ENCODE measurements at regions not wholly inside any gene's neighbourhood (a gene's known extent, or its start where the extent isn't known, plus 50 kb on each side); places are given as distances from the start of the nearest gene placed in this dataset.

DNA sequence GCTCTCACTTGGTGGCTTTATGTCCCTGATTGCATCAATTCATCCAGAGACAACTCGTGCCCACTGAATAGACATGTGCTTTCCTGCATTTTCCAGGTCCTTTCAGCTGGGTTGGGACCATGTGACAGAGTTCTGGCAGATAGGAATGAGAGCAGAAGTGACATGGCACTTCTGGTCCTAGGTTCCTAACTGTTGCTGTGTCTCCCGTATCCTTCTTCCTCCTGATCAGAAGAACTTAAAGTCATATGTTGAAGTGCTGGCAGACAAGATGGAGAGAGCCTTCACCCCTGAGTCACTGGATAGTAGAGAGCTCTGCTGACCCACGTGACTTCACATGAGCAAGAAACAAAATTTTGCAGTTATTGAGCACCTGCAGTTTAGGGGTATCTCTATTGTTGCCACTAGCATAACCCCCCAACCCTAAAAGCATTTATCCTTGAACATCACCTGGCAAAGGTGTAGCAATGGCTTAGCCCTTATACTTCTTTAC lies 80.0 kb downstream of the NREP start:
- no peak for DNase-seq
- Mint-ChIP-seq H3K36me3 (ENCODE audit: low read depth) (no peaks in the 10 kb centered on the region), H3K27ac (no peak overlapping the region), H3K4me1 (no peaks in the 10 kb centered on the region), H3K9me3 (peaks cover 3% of the 10 kb centered on the region), H3K4me3 (no peak overlapping the region), H3K27me3 (peaks cover 26% of the 10 kb centered on the region)
- intact Hi-C loops (cut with micrococcal nuclease): no loop called here

- H3K4me1 Mint-ChIP-seq: no peaks in the 10 kb centered on the region
- H3K27ac Mint-ChIP-seq: no peak overlapping the region
- H3K9me3 Mint-ChIP-seq: peaks cover 3% of the 10 kb centered on the region
- no peak for DNase-seq
- intact Hi-C loops (cut with micrococcal nuclease): no loop called here
- H3K4me3 Mint-ChIP-seq: no peak overlapping the region
- no peaks in the 10 kb centered on the region for H3K36me3 Mint-ChIP-seq (ENCODE audit: low read depth)
- peaks cover 26% of the 10 kb centered on the region for H3K27me3 Mint-ChIP-seq
Measured at GRCh38 chr5:111676466-111676865, 80.5 kb downstream of the NREP start.

GRCh38 chr5:111675201-111675934 lies 81.6 kb downstream of the NREP start:
- H3K4me3 Mint-ChIP-seq: no peak overlapping the region
- DNase-seq: no peak
- no peaks in the 10 kb centered on the region for H3K36me3 Mint-ChIP-seq (ENCODE audit: low read depth)
- no peak overlapping the region for H3K27ac Mint-ChIP-seq
- H3K27me3 Mint-ChIP-seq: peaks cover 26% of the 10 kb centered on the region
- H3K9me3 Mint-ChIP-seq: peaks cover 3% of the 10 kb centered on the region
- H3K4me1 Mint-ChIP-seq: no peaks in the 10 kb centered on the region
- intact Hi-C loops (cut with micrococcal nuclease): no loop called here

- no peak for DNase-seq
- peaks cover 3% of the 10 kb centered on the region for H3K9me3 Mint-ChIP-seq
- H3K4me1 Mint-ChIP-seq: no peaks in the 10 kb centered on the region
- intact Hi-C loops (cut with micrococcal nuclease): no loop called here
- H3K27ac Mint-ChIP-seq: no peak overlapping the region
- H3K27me3 Mint-ChIP-seq: peaks cover 26% of the 10 kb centered on the region
- H3K36me3 Mint-ChIP-seq (ENCODE audit: low read depth): no peaks in the 10 kb centered on the region
- no peak overlapping the region for H3K4me3 Mint-ChIP-seq
Measured at GRCh38 chr5:111673891-111674626, 82.9 kb downstream of the NREP start.

DNA sequence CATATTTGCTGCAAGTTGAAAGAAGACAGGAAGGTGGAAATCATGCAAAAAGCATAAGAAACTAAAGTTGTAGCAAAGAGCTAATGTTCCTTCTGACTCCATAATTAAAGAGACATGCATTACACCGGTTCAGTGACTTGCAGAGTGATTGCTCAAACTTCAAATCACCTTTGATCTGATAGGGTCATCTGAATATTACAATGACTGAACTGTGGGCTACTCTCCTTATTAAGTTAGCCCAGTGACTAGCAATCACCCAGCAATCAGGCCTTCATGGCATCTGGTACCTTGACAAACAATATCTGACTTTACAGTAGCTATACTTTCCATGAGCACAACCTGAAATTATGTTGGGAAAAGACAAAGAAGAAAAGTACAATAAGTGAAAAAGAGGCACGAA lies 84.9 kb downstream of the NREP start:
- Mint-ChIP-seq H3K36me3 (ENCODE audit: low read depth) (no peaks in the 10 kb centered on the region), H3K4me3 (no peak overlapping the region), H3K27ac (no peak overlapping the region), H3K27me3 (peaks cover 17% of the 10 kb centered on the region), H3K9me3 (peaks cover 3% of the 10 kb centered on the region), H3K4me1 (peaks cover 1% of the 10 kb centered on the region)
- no peak for DNase-seq
- intact Hi-C loops (cut with micrococcal nuclease): no loop called here

DNA sequence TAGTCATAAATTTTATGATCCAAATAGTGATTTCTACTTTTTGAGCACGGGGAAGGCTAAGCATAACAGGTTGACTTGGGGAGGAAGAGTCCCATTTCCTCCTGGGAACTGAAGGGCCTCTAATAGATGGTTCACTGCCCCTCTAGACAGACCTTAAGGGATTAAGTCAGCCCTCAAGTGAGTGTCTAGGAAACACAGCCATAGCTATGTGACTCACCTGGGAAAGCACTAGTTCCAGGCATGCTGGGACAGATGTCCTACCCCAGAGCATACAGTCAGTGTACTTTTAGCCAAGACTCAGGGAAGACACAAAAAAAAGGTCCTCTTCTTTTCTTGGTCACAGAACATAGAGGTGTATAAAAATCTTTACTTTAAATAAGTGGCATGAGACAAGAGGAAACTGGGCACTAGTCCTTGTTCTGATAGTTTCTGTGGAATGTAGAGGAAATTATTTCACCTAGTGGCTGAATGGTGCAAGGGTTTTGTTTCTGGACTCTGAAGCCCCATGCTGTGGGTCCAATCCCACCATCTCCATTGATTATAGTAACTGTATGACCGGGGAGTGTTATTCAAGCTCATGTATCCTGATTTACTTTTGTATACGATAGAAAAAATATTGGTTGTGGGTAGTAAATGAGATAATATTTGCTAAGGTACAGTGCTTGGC lies 86.0 kb downstream of the NREP start:
- H3K27ac Mint-ChIP-seq: no peak overlapping the region
- no peak for DNase-seq
- H3K27me3 Mint-ChIP-seq: peaks cover 12% of the 10 kb centered on the region
- H3K36me3 Mint-ChIP-seq (ENCODE audit: low read depth): no peaks in the 10 kb centered on the region
- intact Hi-C loops (cut with micrococcal nuclease): no loop called here
- no peak overlapping the region for H3K4me3 Mint-ChIP-seq
- peaks cover 5% of the 10 kb centered on the region for H3K4me1 Mint-ChIP-seq
- peaks cover 2% of the 10 kb centered on the region for H3K9me3 Mint-ChIP-seq

DNA sequence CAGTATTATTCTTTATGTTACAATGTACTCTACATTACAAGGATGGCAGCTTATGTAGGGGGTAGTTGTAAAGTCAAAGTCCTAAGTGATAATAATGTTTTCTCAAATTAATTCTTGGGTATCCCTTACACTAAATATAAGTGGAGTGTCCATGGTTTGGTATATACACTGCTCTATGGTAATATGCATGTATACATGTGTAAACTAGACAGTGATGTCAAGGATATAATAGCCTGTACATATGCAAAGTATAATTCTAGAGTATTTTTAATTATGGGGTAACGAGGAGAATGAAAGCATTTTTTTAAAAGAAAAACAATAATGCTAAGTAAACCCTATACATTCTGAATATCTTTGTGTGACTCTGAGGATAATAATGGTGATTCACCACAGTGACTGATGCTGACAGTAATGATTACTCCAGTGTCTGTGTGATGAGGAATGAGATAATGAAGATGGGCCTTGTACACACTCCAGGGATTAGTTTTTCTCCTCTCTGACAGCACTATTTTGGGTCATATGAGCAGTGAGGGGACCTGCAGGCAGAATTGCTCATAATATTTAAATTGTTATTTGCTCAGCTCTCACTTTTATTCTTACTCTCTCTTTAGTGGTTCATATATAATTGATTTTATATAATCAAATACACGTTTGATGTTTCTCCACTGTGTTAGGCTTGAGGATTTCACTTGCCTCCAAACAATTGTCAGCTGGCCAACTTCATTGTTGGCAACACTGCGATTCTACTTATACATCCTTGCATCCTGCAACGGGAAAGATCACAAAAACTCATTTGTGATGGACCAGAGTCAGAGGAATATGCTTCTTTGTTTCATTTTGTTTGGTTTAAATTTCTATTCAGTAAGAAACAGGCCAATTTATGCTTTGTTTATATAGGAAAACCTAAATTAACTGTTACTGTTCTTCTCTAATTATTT lies 88.2 kb downstream of the NREP start:
- intact Hi-C loops (cut with micrococcal nuclease): no loop called here
- Mint-ChIP-seq H3K9me3 (no peaks in the 10 kb centered on the region), H3K27me3 (peaks cover 2% of the 10 kb centered on the region), H3K4me3 (no peak overlapping the region), H3K4me1 (peaks cover 5% of the 10 kb centered on the region), H3K36me3 (ENCODE audit: low read depth) (no peaks in the 10 kb centered on the region), H3K27ac (no peak overlapping the region)
- no peak for DNase-seq

- peaks cover 5% of the 10 kb centered on the region for H3K4me1 Mint-ChIP-seq
- no peak overlapping the region for H3K27ac Mint-ChIP-seq
- intact Hi-C loops (cut with micrococcal nuclease): no loop called here
Measured at GRCh38 chr5:111667128-111667736, 89.8 kb downstream of the NREP start.

DNA sequence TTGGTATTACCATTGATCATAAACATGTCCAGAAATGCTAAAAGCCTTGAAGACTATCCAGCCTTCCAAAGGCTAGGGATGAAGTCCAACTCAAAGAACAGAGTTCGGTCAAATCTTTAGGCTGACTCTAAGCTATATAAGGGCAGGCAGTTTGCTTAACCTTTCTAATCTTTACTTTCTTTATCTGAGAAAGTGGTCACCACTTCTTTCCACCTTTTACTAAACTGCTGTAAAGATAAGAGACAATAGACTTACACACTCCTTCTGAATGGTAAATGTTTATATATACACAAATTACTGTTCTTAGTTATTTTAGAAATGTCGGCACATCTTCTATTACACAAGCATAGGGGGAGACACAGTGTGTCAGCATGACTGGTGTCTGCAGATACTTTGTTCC lies 100.4 kb downstream of the NREP start:
- intact Hi-C loops (cut with micrococcal nuclease): no loop called here
- H3K27ac Mint-ChIP-seq: no peak overlapping the region

More at GRCh38 chr5:111667128-111667736, 89.8 kb downstream of the NREP start:
- no peaks in the 10 kb centered on the region for H3K36me3 Mint-ChIP-seq (ENCODE audit: low read depth)
- H3K4me3 Mint-ChIP-seq: no peak overlapping the region
- DNase-seq: no peak
- H3K9me3 Mint-ChIP-seq: no peaks in the 10 kb centered on the region
- H3K27me3 Mint-ChIP-seq: peaks cover 1% of the 10 kb centered on the region

DNA sequence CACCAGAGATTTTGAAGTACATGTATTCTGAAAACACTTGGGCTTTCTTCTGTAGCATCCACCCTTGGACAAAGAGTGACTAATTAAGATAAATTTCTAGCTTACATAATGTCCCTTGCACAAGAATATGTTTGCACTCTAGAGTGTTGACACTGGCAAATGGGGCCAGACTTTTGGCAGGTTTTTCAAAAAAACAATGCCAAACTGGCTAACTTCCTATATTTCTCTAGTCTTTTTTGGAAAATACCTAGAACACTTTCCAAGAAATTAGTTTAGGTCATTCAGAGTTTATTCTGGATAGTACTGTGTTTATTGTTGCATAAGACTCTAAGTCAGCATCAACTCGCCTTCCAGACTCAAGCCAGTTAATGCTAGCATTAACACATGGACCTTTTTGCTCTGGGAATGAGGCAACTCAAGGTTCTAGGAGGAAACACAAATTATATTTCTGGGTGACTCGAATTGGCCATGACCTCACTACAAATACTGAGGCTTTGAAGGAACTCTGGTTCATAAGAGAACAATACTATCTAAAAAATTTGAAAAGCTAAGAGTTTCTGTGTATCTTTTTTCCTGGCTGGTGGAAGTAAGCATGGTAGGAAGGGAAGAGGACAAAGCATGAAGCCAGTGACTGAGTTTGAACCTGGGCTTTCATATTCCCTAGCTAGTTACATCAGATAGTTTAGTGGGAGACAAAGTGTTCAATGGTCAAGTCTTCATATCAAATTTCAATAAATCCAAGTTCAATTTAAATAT lies 101.6 kb downstream of the NREP start:
- H3K9me3 Mint-ChIP-seq: peaks cover 21% of the 10 kb centered on the region
- DNase-seq: no peak
- H3K4me1 Mint-ChIP-seq: no peaks in the 10 kb centered on the region
- no peaks in the 10 kb centered on the region for H3K36me3 Mint-ChIP-seq (ENCODE audit: low read depth)
- no peak overlapping the region for H3K27ac Mint-ChIP-seq
- H3K4me3 Mint-ChIP-seq: no peak overlapping the region
- H3K27me3 Mint-ChIP-seq: peaks cover 6% of the 10 kb centered on the region
- intact Hi-C loops (cut with micrococcal nuclease): no loop called here

More for the DNA sequence above, 100.4 kb downstream of the NREP start:
- H3K36me3 Mint-ChIP-seq (ENCODE audit: low read depth): no peaks in the 10 kb centered on the region
- no peak for DNase-seq
- peaks cover 6% of the 10 kb centered on the region for H3K27me3 Mint-ChIP-seq
- peaks cover 29% of the 10 kb centered on the region for H3K9me3 Mint-ChIP-seq
- H3K4me1 Mint-ChIP-seq: no peaks in the 10 kb centered on the region
- H3K4me3 Mint-ChIP-seq: no peak overlapping the region

DNA sequence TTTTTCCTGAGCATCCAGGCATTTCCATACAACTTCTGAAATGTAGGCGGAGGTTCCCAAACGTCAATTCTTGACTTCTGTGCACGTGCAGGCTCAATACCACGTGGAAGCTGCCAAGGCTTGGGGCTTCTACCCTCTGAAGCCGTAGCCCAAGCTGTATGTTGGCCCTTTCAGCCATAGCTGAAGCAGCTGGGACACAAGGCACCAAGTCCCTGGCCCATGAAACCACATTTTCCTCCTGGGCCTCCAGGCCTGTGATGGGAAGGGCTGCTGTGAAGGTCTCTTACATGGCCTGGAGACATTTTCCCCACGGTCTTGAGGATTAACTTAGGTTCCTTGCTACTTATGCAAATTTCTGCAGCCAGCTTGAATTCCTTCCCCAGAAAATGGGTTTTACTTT lies 103.6 kb downstream of the NREP start:
- Mint-ChIP-seq H3K36me3 (ENCODE audit: low read depth) (no peaks in the 10 kb centered on the region), H3K4me3 (no peak overlapping the region), H3K27me3 (peaks cover 6% of the 10 kb centered on the region), H3K27ac (no peak overlapping the region), H3K9me3 (peaks cover 11% of the 10 kb centered on the region), H3K4me1 (no peaks in the 10 kb centered on the region)
- no peak for DNase-seq
- intact Hi-C loops (cut with micrococcal nuclease): no loop called here

- intact Hi-C loops (cut with micrococcal nuclease): no loop called here
- Mint-ChIP-seq H3K9me3 (peaks cover 11% of the 10 kb centered on the region), H3K4me1 (no peaks in the 10 kb centered on the region), H3K27me3 (peaks cover 10% of the 10 kb centered on the region), H3K4me3 (no peak overlapping the region), H3K36me3 (ENCODE audit: low read depth) (no peaks in the 10 kb centered on the region), H3K27ac (no peak overlapping the region)
- DNase-seq: no peak
Measured at GRCh38 chr5:111649516-111649915, 107.5 kb downstream of the NREP start.
